PC-3 (cell line): ENCODE measurements at regions not wholly inside any gene's neighbourhood (a gene's known extent, or its start where the extent isn't known, plus 50 kb on each side); places are given as distances from the start of the nearest gene placed in this dataset.

Experiments used
- ATAC-seq: fragments of 200-7000 bp; cut with Tn5 transposase; 2 replicates; pipeline ENCODE4 v1.9.1; 2020; ENCODE audit warnings: mild to moderate bottlenecking, moderate library complexity
- BruUV-seq: library from RNA; stranded (reverse); fragments of 400-500 nt; replicated peaks from 2 replicates; lab custom pipeline; 2021; lab: Mats Ljungman, UMichigan
- CTCF ChIA-PET: fragments of 300-600 bp; sonication (Branson Sonifier 250); formaldehyde crosslinking; loops from one replicate; lab custom pipeline; 2022; ENCODE audit warnings: antibody characterized with exemption; lab: Charles Lee
- POLR2A ChIA-PET: fragments of 300-600 bp; sonication (Branson Sonifier 250); formaldehyde crosslinking; loops from one replicate; lab custom pipeline; 2022; ENCODE audit warnings: antibody characterized with exemption; ENCODE audit not compliant: unreplicated experiment; lab: Charles Lee
- DNase-seq: peaks from one replicate; pipeline ENCODE4 v3.0.0-alpha.2; 2015
- H2AFZ ChIP-seq: fragments of 300-600 bp; sonication (generic); 2 replicates; pipeline ENCODE4 v1.6.0; 2016; ENCODE audit warnings: antibody characterized with exemption, low read length
- H3F3A ChIP-seq: fragments of 300-600 bp; sonication (generic); one replicate; pipeline ENCODE4 v1.6.0; 2017; ENCODE audit warnings: antibody characterized with exemption, low read length, control low read depth, mild to moderate bottlenecking; ENCODE audit not compliant: unreplicated experiment
- H3K27ac ChIP-seq: fragments of 300-600 bp; sonication (generic); 2 replicates; pipeline ENCODE4 v1.5.1; 2016; ENCODE audit warnings: mild to moderate bottlenecking, low read length
- H3K27me3 ChIP-seq: fragments of 300-600 bp; sonication (generic); 2 replicates; pipeline ENCODE4 v1.6.1; 2016; ENCODE audit warnings: low read length, mixed read lengths
- H3K36me3 ChIP-seq: fragments of 300-600 bp; sonication (generic); 2 replicates; pipeline ENCODE4 v1.6.1; 2016; ENCODE audit warnings: low read depth, mixed run types, low read length, mixed read lengths
- H3K4me1 ChIP-seq: fragments of 300-600 bp; sonication (generic); 2 replicates; pipeline ENCODE4 v1.5.1; 2016; ENCODE audit warnings: low read length; ENCODE audit not compliant: insufficient read depth
- H3K4me2 ChIP-seq: fragments of 300-600 bp; sonication (generic); 2 replicates; pipeline ENCODE4 v1.6.0; 2016; ENCODE audit warnings: low read length
- H3K4me3 ChIP-seq: fragments of 300-600 bp; sonication (generic); 2 replicates; pipeline ENCODE4 v1.5.1; 2016; ENCODE audit warnings: mild to moderate bottlenecking, low read length, mixed read lengths
- H3K79me2 ChIP-seq: fragments of 300-600 bp; sonication (generic); 2 replicates; pipeline ENCODE4 v1.6.1; 2017; ENCODE audit warnings: low read length, mixed read lengths
- H3K9ac ChIP-seq: fragments of 300-600 bp; sonication (generic); 2 replicates; pipeline ENCODE4 v1.6.0; 2016; ENCODE audit warnings: mild to moderate bottlenecking, low read length
- H3K9me2 ChIP-seq: fragments of 300-600 bp; sonication (generic); replicated peaks from 2 replicates; pipeline ENCODE4 v1.6.1; 2016; ENCODE audit warnings: mixed run types, low read length, mixed read lengths
- H3K9me3 ChIP-seq: fragments of 300-600 bp; sonication (generic); 2 replicates; pipeline ENCODE4 v1.6.1; 2016; ENCODE audit warnings: low read length, mixed read lengths
- H4K20me1 ChIP-seq: fragments of 300-600 bp; sonication (generic); 2 replicates; pipeline ENCODE4 v1.6.1; 2016; ENCODE audit warnings: low read length, mixed read lengths
- CTCF ChIP-seq: fragments of 300-600 bp; sonication (generic); conservative IDR thresholded peaks from 2 replicates; pipeline ENCODE4 v1.5.1; 2017; ENCODE audit warnings: antibody characterized with exemption, low read depth, mild to moderate bottlenecking, low read length
- EZH2 ChIP-seq: fragments of 300-600 bp; sonication (generic); IDR thresholded peaks from one replicate; pipeline ENCODE4 v1.6.1; 2017; ENCODE audit warnings: antibody characterized with exemption, mild to moderate bottlenecking, low read length; ENCODE audit not compliant: unreplicated experiment
- EZH2phosphoT487 ChIP-seq: fragments of 300-600 bp; sonication (generic); IDR thresholded peaks from 2 replicates; pipeline ENCODE4 v1.6.1; 2018; ENCODE audit warnings: mild to moderate bottlenecking, antibody characterized with exemption, low read length, borderline replicate concordance
- intact Hi-C: fragments of 100-400 bp; cut with micrococcal nuclease; formaldehyde crosslinking; loops from 2 replicates; pipeline ENCODE4 v1.9.0; 2023

GRCh38 chr5:175788155-175788787 lies 83.1 kb upstream of the CPLX2 start:
- H3K4me1 ChIP-seq = no peaks in the 10 kb centered on the region
- no peaks in the 10 kb centered on the region for H3K79me2 ChIP-seq
- H3K9me3 ChIP-seq = no peaks in the 10 kb centered on the region
- no peak for ATAC-seq
- ChIA-PET POLR2A (no interaction called here), CTCF (no interaction called here)
- H3K4me3 ChIP-seq = no peak overlapping the region
- no peaks in the 10 kb centered on the region for H3K36me3 ChIP-seq
- no peak for DNase-seq
- no peaks in the 10 kb centered on the region for H3K9me2 ChIP-seq
- BruUV-seq = no TSS peak
- H3F3A ChIP-seq = no peaks in the 10 kb centered on the region
- no peak overlapping the region for H3K9ac ChIP-seq
- H3K27me3 ChIP-seq = peaks cover 14% of the 10 kb centered on the region; the same call in 1 of the 2 replicates
- H3K27ac ChIP-seq = no peak overlapping the region
- H2AFZ ChIP-seq = no peak overlapping the region
- intact Hi-C loops = no loop called here
- TF ChIP-seq CTCF = no peak
- TF ChIP-seq EZH2phosphoT487 = no peak
- no peak for TF ChIP-seq EZH2
- H3K4me2 ChIP-seq = no peak overlapping the region
- no peaks in the 10 kb centered on the region for H4K20me1 ChIP-seq

- ATAC-seq = no peak
- POLR2A ChIA-PET = no interaction called here
- BruUV-seq = no TSS peak
These were observed 81.7 kb upstream of the CPLX2 start for GRCh38 chr5:175789670-175790069.

More at GRCh38 chr5:175789670-175790069, 81.7 kb upstream of the CPLX2 start:
- Histone ChIP-seq H3K9ac (no peak overlapping the region), H3K27ac (no peak overlapping the region), H3K79me2 (no peaks in the 10 kb centered on the region), H2AFZ (no peak overlapping the region), H3K36me3 (no peaks in the 10 kb centered on the region), H3K9me3 (no peaks in the 10 kb centered on the region), H3K4me2 (no peak overlapping the region), H3K27me3 (peaks cover 14% of the 10 kb centered on the region; the same call in 1 of the 2 replicates), H3F3A (no peaks in the 10 kb centered on the region), H3K4me3 (no peak overlapping the region), H3K4me1 (no peaks in the 10 kb centered on the region), H4K20me1 (no peaks in the 10 kb centered on the region), H3K9me2 (no peaks in the 10 kb centered on the region)
- no peak for DNase-seq
- intact Hi-C loops = loop anchor here (10.0 kb wide), 1 partner anchor 55 kb away; no protein-coding TSS in a partner anchor
- TF ChIP-seq EZH2phosphoT487 = no peak
- no peak for TF ChIP-seq CTCF
- no peak for TF ChIP-seq EZH2
- CTCF ChIA-PET = no interaction called here
